HCT116 (cell line): ENCODE measurements at regions not wholly inside any gene's neighbourhood (a gene's known extent, or its start where the extent isn't known, plus 50 kb on each side); places are given as distances from the start of the nearest gene placed in this dataset.

ENCODE experiments used
- ATAC-seq: fragments of 200-7000 bp; cut with Tn5 transposase; 2 replicates; pipeline ENCODE4 v1.9.1; 2020; ENCODE audit warnings: mild to moderate bottlenecking, moderate library complexity
- BruUV-seq: library from RNA; stranded (reverse); fragments of 400-500 nt; replicated peaks from 2 replicates; lab custom pipeline; 2021; lab: Mats Ljungman, UMichigan
- CTCF ChIA-PET: fragments of 300-600 bp; sonication (Branson Sonifier 250); formaldehyde crosslinking; loops from one replicate; lab custom pipeline; 2021; ENCODE audit warnings: antibody characterized with exemption; lab: Charles Lee
- POLR2A ChIA-PET: fragments of 300-600, 350-600 bp; sonication (Branson Sonifier 250); formaldehyde crosslinking; loops from one replicate; lab custom pipeline; 2021; ENCODE audit warnings: antibody characterized with exemption; lab: Charles Lee
- RAD21 ChIA-PET, 2 experiments: fragments of 300-600 bp; sonication (Branson Sonifier 250); formaldehyde crosslinking; loops; one replicate each; lab custom pipeline; 2023; ENCODE audit warnings: low total read pairs in 2 of 2; ENCODE audit not compliant: uncharacterized antibody in 2 of 2, unreplicated experiment in 2 of 2, low non-redundant PET in 1 of 2; lab: Charles Lee
- DNase-seq: peaks from one replicate; pipeline ENCODE4 v3.0.0-alpha.2; 2010; ENCODE audit warnings: low read depth, low spot score
- H2AFZ ChIP-seq: fragments of 200-600 bp; shearing (Covaris generic), sonication (generic); 2 replicates; pipeline ENCODE4 v1.6.1; 2017; ENCODE audit warnings: low read depth, mixed run types, mixed read lengths, antibody characterized with exemption, low read length; ENCODE audit not compliant: poor library complexity, severe bottlenecking
- H3K27ac ChIP-seq: 2 replicates; pipeline ENCODE4 v1.5.1; 2012; ENCODE audit warnings: low read depth, low read length
- H3K27me3 ChIP-seq: fragments of 200-600 bp; sonication (generic); 2 replicates; pipeline ENCODE4 v1.6.1; 2016; ENCODE audit warnings: mixed run types, low read length, mixed read lengths; ENCODE audit not compliant: insufficient read depth
- H3K36me3 ChIP-seq, 2 experiments: fragments of 200-500 bp in 1 of 2; fragments of 200-600 bp in 1 of 2; sonication (Bioruptor generic) in 1 of 2; sonication (generic) in 1 of 2; 2 replicates each; pipeline versions ENCODE4 v1.5.1 to v1.6.1; 2014 to 2016; ENCODE audit warnings: low read length in 2 of 2, inconsistent platforms in 1 of 2, mixed read lengths in 1 of 2, mixed run types in 1 of 2; ENCODE audit not compliant: insufficient read depth in 2 of 2, control insufficient read depth in 1 of 2
- H3K4me1 ChIP-seq, 2 experiments: fragments of 200-600 bp in 1 of 2; sonication (generic) in 1 of 2; 2 replicates each; pipeline versions ENCODE4 v1.5.1 to v1.6.1; 2012 to 2017; ENCODE audit warnings: low read length in 2 of 2, inconsistent platforms in 1 of 2, mild to moderate bottlenecking in 1 of 2, mixed read lengths in 1 of 2, mixed run types in 1 of 2, moderate library complexity in 1 of 2; ENCODE audit not compliant: insufficient read depth in 2 of 2, control insufficient read depth in 1 of 2
- H3K4me2 ChIP-seq: fragments of 200-600 bp; sonication (generic); 2 replicates; pipeline ENCODE4 v1.6.1; 2017; ENCODE audit warnings: mixed run types, low read length, mixed read lengths
- H3K4me3 ChIP-seq, 2 experiments: fragments of 200-600 bp in 1 of 2; sonication (generic) in 1 of 2; replicated peaks in 1 of 2; 2 replicates each; pipeline ENCODE4 v1.5.1; 2011 to 2016; ENCODE audit warnings: low read length in 2 of 2, control low read depth in 1 of 2, low read depth in 1 of 2, mild to moderate bottlenecking in 1 of 2, mixed read lengths in 1 of 2, mixed run types in 1 of 2
- H3K79me2 ChIP-seq: fragments of 200-600 bp; sonication (generic); 2 replicates; pipeline ENCODE4 v1.6.1; 2017; ENCODE audit warnings: mild to moderate bottlenecking, mixed run types, low read length, moderate library complexity, mixed read lengths; ENCODE audit not compliant: insufficient read depth
- H3K9ac ChIP-seq: fragments of 200-600 bp; sonication (generic); 2 replicates; pipeline ENCODE4 v1.6.1; 2016; ENCODE audit warnings: low read length, mixed read lengths
- H3K9me2 ChIP-seq: fragments of 200-600 bp; sonication (generic), shearing (Covaris generic); 2 replicates; pipeline ENCODE4 v1.6.1; 2017; ENCODE audit warnings: mixed run types, mild to moderate bottlenecking, moderate library complexity; ENCODE audit not compliant: insufficient read depth
- H3K9me3 ChIP-seq, 2 experiments: fragments of 200-500 bp in 1 of 2; fragments of 200-600 bp in 1 of 2; sonication (Bioruptor generic) in 1 of 2; sonication (generic) in 1 of 2; 2 replicates each; pipeline ENCODE4 v1.6.1; 2014 to 2017; ENCODE audit warnings: low read length in 2 of 2, mixed read lengths in 2 of 2, inconsistent platforms in 1 of 2, low read depth in 1 of 2, mild to moderate bottlenecking in 1 of 2, mixed run types in 1 of 2, moderate library complexity in 1 of 2; ENCODE audit not compliant: control insufficient read depth in 1 of 2, insufficient read depth in 1 of 2
- H4K20me1 ChIP-seq: fragments of 200-600 bp; sonication (generic), shearing (Covaris generic); 2 replicates; pipeline ENCODE4 v1.6.1; 2017; ENCODE audit warnings: mixed run types, mild to moderate bottlenecking, moderate library complexity; ENCODE audit not compliant: insufficient read depth
- ATF3 ChIP-seq: IDR thresholded peaks from 2 replicates; pipeline ENCODE4 v1.6.1; 2012
- CEBPB ChIP-seq: IDR thresholded peaks from 2 replicates; pipeline ENCODE4 v1.6.1; 2012; ENCODE audit warnings: low read depth
- EGR1 ChIP-seq: IDR thresholded peaks from 2 replicates; pipeline ENCODE4 v1.6.1; 2012; ENCODE audit warnings: low read depth
- EZH2 ChIP-seq: fragments of 200-600 bp; sonication (generic); IDR thresholded peaks from 2 replicates; pipeline ENCODE4 v1.6.1; 2017; ENCODE audit warnings: antibody characterized with exemption, mixed run types
- FOSL1 ChIP-seq: IDR thresholded peaks from 2 replicates; pipeline ENCODE4 v1.6.1; 2012; ENCODE audit warnings: low read depth
- JUND ChIP-seq: IDR thresholded peaks from 2 replicates; pipeline ENCODE4 v1.6.1; 2012
- MAX ChIP-seq: IDR thresholded peaks from 2 replicates; pipeline ENCODE4 v1.6.1; 2012
- POLR2A ChIP-seq: IDR thresholded peaks from 2 replicates; pipeline ENCODE4 v1.7.0; 2011; ENCODE audit warnings: borderline replicate concordance; ENCODE audit not compliant: insufficient read depth, insufficient read length; ENCODE audit errors: extremely low read depth
- POLR2AphosphoS5 ChIP-seq: IDR thresholded peaks from 2 replicates; pipeline ENCODE4 v1.6.1; 2011; ENCODE audit warnings: mild to moderate bottlenecking, low read depth, low read length, moderate library complexity
- REST ChIP-seq: IDR thresholded peaks from 2 replicates; pipeline ENCODE4 v1.6.1; 2012; ENCODE audit warnings: low read depth
- SP1 ChIP-seq: IDR thresholded peaks from 2 replicates; pipeline ENCODE4 v1.6.1; 2012; ENCODE audit warnings: low read depth
- YY1 ChIP-seq: IDR thresholded peaks from 2 replicates; pipeline ENCODE4 v1.6.1; 2011; ENCODE audit warnings: low read length, low read depth, moderate library complexity, mild to moderate bottlenecking; ENCODE audit not compliant: insufficient replicate concordance; ENCODE audit errors: extremely low read depth
- ZBTB33 ChIP-seq: IDR thresholded peaks from 2 replicates; pipeline ENCODE4 v1.6.1; 2011; ENCODE audit warnings: mild to moderate bottlenecking, low read length, moderate library complexity; ENCODE audit not compliant: insufficient replicate concordance; ENCODE audit errors: extremely low read depth
- ZFX ChIP-seq: fragments of 450-650 bp; IDR thresholded peaks from 2 replicates; pipeline ENCODE4 v1.6.1; 2017
- intact Hi-C: fragments of 100-400 bp; cut with micrococcal nuclease; formaldehyde crosslinking; loops from 2 replicates; pipeline ENCODE4 v1.10.0; 2022

- TF ChIP-seq YY1 = no peak
- no peak for TF ChIP-seq ATF3
- no peak for TF ChIP-seq POLR2A
- no peak for TF ChIP-seq POLR2AphosphoS5
- TF ChIP-seq CEBPB = no peak
These were observed 59.8 kb upstream of the WDR11 start (continued) for GRCh38 chr10:120791316-120791715.

GRCh38 chr10:120793088-120793487, 58.1 kb upstream of the WDR11 start:
- no peak overlapping the region for H3K27ac ChIP-seq
- ATAC-seq = no peak
- no peak overlapping the region for H2AFZ ChIP-seq
- no peak for DNase-seq
- H3K36me3 ChIP-seq = no peaks in the 10 kb centered on the region
- H3K4me1 ChIP-seq = no peaks in the 10 kb centered on the region
- H3K27me3 ChIP-seq = peaks cover 34% of the 10 kb centered on the region
- TF ChIP-seq EZH2 = no peak
- TF ChIP-seq POLR2A = no peak
- TF ChIP-seq FOSL1 = no peak
- TF ChIP-seq ZFX = no peak
- TF ChIP-seq YY1 = no peak
- no peak for TF ChIP-seq EGR1
- ChIA-PET POLR2A (no interaction called here), RAD21 (interaction anchor here in 1 of 2 experiments (0.6 kb wide), 1 partner anchor 267 kb away, joined by 11 read pairs; no protein-coding TSS in a partner anchor), CTCF (no interaction called here)
- H4K20me1 ChIP-seq = no peaks in the 10 kb centered on the region
- no peak overlapping the region for H3K4me2 ChIP-seq
- H3K9me3 ChIP-seq = no peaks in the 10 kb centered on the region
- no peaks in the 10 kb centered on the region for H3K79me2 ChIP-seq
- no TSS peak for BruUV-seq
- H3K4me3 ChIP-seq = no peak overlapping the region
- no peaks in the 10 kb centered on the region for H3K9me2 ChIP-seq
- no peak overlapping the region for H3K9ac ChIP-seq
- intact Hi-C loops = no loop called here

GRCh38 chr10:120794390-120794789, 56.8 kb upstream of the WDR11 start:
- H2AFZ ChIP-seq = no peak overlapping the region
- H3K4me2 ChIP-seq = no peak overlapping the region
- H3K27me3 ChIP-seq = peaks cover 28% of the 10 kb centered on the region
- ChIA-PET POLR2A (no interaction called here), CTCF (no interaction called here), RAD21 (no interaction called here)
- H3K4me1 ChIP-seq = no peaks in the 10 kb centered on the region
- H3K9ac ChIP-seq = no peak overlapping the region
- intact Hi-C loops = no loop called here
- no TSS peak for BruUV-seq
- no peaks in the 10 kb centered on the region for H4K20me1 ChIP-seq
- H3K27ac ChIP-seq = no peak overlapping the region
- no peaks in the 10 kb centered on the region for H3K9me3 ChIP-seq
- H3K36me3 ChIP-seq = no peaks in the 10 kb centered on the region
- ATAC-seq (no peak), DNase-seq (no peak)
- H3K79me2 ChIP-seq = no peaks in the 10 kb centered on the region
- no peak overlapping the region for H3K4me3 ChIP-seq
- no peaks in the 10 kb centered on the region for H3K9me2 ChIP-seq
- TF ChIP-seq ZBTB33 (no peak), ATF3 (no peak), POLR2A (no peak), CEBPB (no peak), JUND (no peak), REST (no peak), MAX (no peak), SP1 (no peak)
